Loucy (cell line): ENCODE measurements at regions not wholly inside any gene's neighbourhood (a gene's known extent, or its start where the extent isn't known, plus 50 kb on each side); places are given as distances from the start of the nearest gene placed in this dataset.

ENCODE experiments used
- CTCF ChIP-seq: fragments of 200-600 bp; sonication (generic); conservative IDR thresholded peaks from 2 replicates; pipeline ENCODE4 v1.5.1; 2014; ENCODE audit warnings: mild to moderate bottlenecking, antibody characterized with exemption, low read length
- EZH2phosphoT487 ChIP-seq: fragments of 200-600 bp; IDR thresholded peaks from 2 replicates; pipeline ENCODE4 v1.6.1; 2018; ENCODE audit warnings: antibody characterized with exemption, mild to moderate bottlenecking, moderate library complexity, borderline replicate concordance

GRCh38 chr6:15143086-15143485 is 102.8 kb upstream of the JARID2 start:
- no peak for TF ChIP-seq CTCF
- TF ChIP-seq EZH2phosphoT487 = no peak
